H1 (cell line): ENCODE measurements at regions not wholly inside any gene's neighbourhood (a gene's known extent, or its start where the extent isn't known, plus 50 kb on each side); places are given as distances from the start of the nearest gene placed in this dataset.

Experiments used
- CTCF ChIA-PET: fragments of 300-600 bp; sonication (Branson Sonifier 250); formaldehyde crosslinking; loops from one replicate; lab custom pipeline; 2021; ENCODE audit not compliant: partially characterized antibody; lab: Charles Lee
- POLR2A ChIA-PET: fragments of 300-600 bp; sonication (Branson Sonifier 250); formaldehyde crosslinking; loops from one replicate; lab custom pipeline; 2021; ENCODE audit warnings: inconsistent platforms; ENCODE audit not compliant: partially characterized antibody; lab: Charles Lee
- DNase-seq, 2 experiments: peaks; one replicate each; pipeline versions ENCODE4 v3.0.0 to v3.0.0-alpha.2; 2010 to 2022; ENCODE audit warnings: low spot score in 2 of 2, low read depth in 1 of 2, mixed read lengths in 1 of 2
- FAIRE-seq: peaks from 2 replicates; lab custom pipeline; 2011; peaks lifted over from hg19 to GRCh38; lab: Jason Lieb, UNC
- H2AFZ ChIP-seq: 2 replicates; pipeline ENCODE4 v1.8.1; 2012; ENCODE audit warnings: low read length, inconsistent platforms
- H2AK5ac ChIP-seq: 2 replicates; pipeline ENCODE4 v1.6.1; 2013; ENCODE audit warnings: low read depth, low read length
- H2BK120ac ChIP-seq: replicated peaks from 2 replicates; pipeline ENCODE3; 2013; ENCODE audit warnings: low read depth, low read length, inconsistent platforms
- H2BK12ac ChIP-seq: 2 replicates; pipeline ENCODE4 v1.6.1; 2013; ENCODE audit warnings: low read depth, low read length
- H2BK15ac ChIP-seq: 2 replicates; pipeline ENCODE4 v1.6.1; 2013; ENCODE audit warnings: low read length
- H2BK20ac ChIP-seq: 2 replicates; pipeline ENCODE4 v1.6.1; 2013; ENCODE audit warnings: low read length
- H2BK5ac ChIP-seq: 2 replicates; pipeline ENCODE4 v1.6.1; 2013; ENCODE audit warnings: low read depth, low read length
- H3K14ac ChIP-seq: 2 replicates; pipeline ENCODE4 v1.6.1; 2013; ENCODE audit warnings: inconsistent platforms; ENCODE audit not compliant: insufficient read length
- H3K18ac ChIP-seq: 2 replicates; pipeline ENCODE4 v1.6.1; 2013; ENCODE audit warnings: low read length; ENCODE audit errors: extremely low read depth
- H3K23ac ChIP-seq: 2 replicates; pipeline ENCODE4 v1.6.1; 2013; ENCODE audit warnings: inconsistent platforms; ENCODE audit not compliant: insufficient read length
- H3K23me2 ChIP-seq: 2 replicates; pipeline ENCODE4 v1.6.1; 2013; ENCODE audit warnings: low read depth, low read length
- H3K27ac ChIP-seq: 2 replicates; pipeline ENCODE4 v1.6.1; 2011; ENCODE audit warnings: low read depth, low read length, inconsistent platforms
- H3K27me3 ChIP-seq, 4 experiments: replicated peaks in 1 of 4; 1 replicate in 1 of 4; 2 replicates in 3 of 4; pipeline versions ENCODE4 v1.6.1 to v1.8.1; 2011 to 2013; ENCODE audit warnings: low read length in 3 of 4, mild to moderate bottlenecking in 3 of 4, inconsistent platforms in 2 of 4, mixed read lengths in 2 of 4, moderate library complexity in 1 of 4; ENCODE audit not compliant: control insufficient read depth in 3 of 4, insufficient read depth in 3 of 4; ENCODE audit errors: extremely low read depth in 1 of 4
- H3K36me3 ChIP-seq, 4 experiments: 2 replicates each; pipeline versions ENCODE4 v1.6.1 to v1.8.1; 2011 to 2013; ENCODE audit warnings: mild to moderate bottlenecking in 4 of 4, low read length in 3 of 4, moderate library complexity in 2 of 4, control low read depth in 1 of 4, inconsistent platforms in 1 of 4; ENCODE audit not compliant: insufficient read depth in 4 of 4, control insufficient read depth in 2 of 4
- H3K4ac ChIP-seq: replicated peaks from 2 replicates; pipeline ENCODE3; 2013; ENCODE audit warnings: low read length, low read depth, mixed read lengths, inconsistent platforms; ENCODE audit not compliant: insufficient read length
- H3K4me1 ChIP-seq, 4 experiments: replicated peaks in 1 of 4; 1 replicate in 1 of 4; 2 replicates in 3 of 4; pipeline versions ENCODE4 v1.6.1 to v1.8.1; 2011 to 2013; ENCODE audit warnings: low read length in 3 of 4, inconsistent platforms in 2 of 4, mixed read lengths in 1 of 4; ENCODE audit not compliant: insufficient read depth in 4 of 4, control insufficient read depth in 3 of 4
- H3K4me2 ChIP-seq, 2 experiments: 2 replicates each; pipeline versions ENCODE4 v1.6.1 to v1.8.1; 2011 to 2013; ENCODE audit warnings: low read depth in 2 of 2, low read length in 2 of 2, control low read depth in 1 of 2, inconsistent platforms in 1 of 2, mild to moderate bottlenecking in 1 of 2; ENCODE audit not compliant: insufficient read depth in 1 of 2
- H3K4me3 ChIP-seq, 4 experiments: fragments of 200-600, 300-600 bp in 1 of 4; sonication (generic), shearing (Covaris generic), sonication (Bioruptor Twin) in 1 of 4; 2 replicates each; pipeline versions ENCODE4 v1.5.1 to v1.8.1; 2011 to 2016; ENCODE audit warnings: low read length in 4 of 4, low read depth in 3 of 4, control low read depth in 2 of 4, inconsistent platforms in 2 of 4, mild to moderate bottlenecking in 2 of 4, mixed read lengths in 1 of 4, moderate library complexity in 1 of 4; ENCODE audit not compliant: insufficient read depth in 2 of 4; ENCODE audit errors: extremely low read depth in 1 of 4
- H3K56ac ChIP-seq: replicated peaks from 2 replicates; pipeline ENCODE3; 2013; ENCODE audit warnings: low read depth, mild to moderate bottlenecking, mixed read lengths, low read length, inconsistent platforms; ENCODE audit not compliant: insufficient read length
- H3K79me1 ChIP-seq: 2 replicates; pipeline ENCODE4 v1.6.1; 2013; ENCODE audit warnings: low read depth, low read length, control low read depth
- H3K79me2 ChIP-seq, 2 experiments: 2 replicates each; pipeline versions ENCODE4 v1.6.1 to v1.8.1; 2012 to 2013; ENCODE audit warnings: low read length in 2 of 2, mild to moderate bottlenecking in 2 of 2, inconsistent platforms in 1 of 2; ENCODE audit not compliant: insufficient read depth in 2 of 2, control insufficient read depth in 1 of 2
- H3K9ac ChIP-seq, 4 experiments: replicated peaks in 1 of 4; 1 replicate in 1 of 4; 2 replicates in 3 of 4; pipeline versions ENCODE4 v1.6.1 to v1.8.1; 2011 to 2013; ENCODE audit warnings: low read depth in 3 of 4, low read length in 3 of 4, control low read depth in 2 of 4, mild to moderate bottlenecking in 2 of 4, moderate library complexity in 2 of 4, inconsistent platforms in 1 of 4; ENCODE audit errors: extremely low read depth in 1 of 4
- H3K9me3 ChIP-seq, 2 experiments: 2 replicates each; pipeline versions ENCODE4 v1.6.1 to v1.8.1; 2012 to 2013; ENCODE audit warnings: mild to moderate bottlenecking in 2 of 2, moderate library complexity in 2 of 2, control low read depth in 1 of 2, inconsistent platforms in 1 of 2, low read depth in 1 of 2, low read length in 1 of 2, mixed read lengths in 1 of 2; ENCODE audit not compliant: insufficient read depth in 2 of 2
- H4K20me1 ChIP-seq, 2 experiments: replicated peaks in 1 of 2; 2 replicates each; pipeline versions ENCODE3 to v1.8.1; 2011 to 2013; ENCODE audit warnings: inconsistent platforms in 2 of 2, low read length in 2 of 2, mild to moderate bottlenecking in 1 of 2; ENCODE audit not compliant: insufficient read depth in 2 of 2, control insufficient read depth in 1 of 2
- H4K5ac ChIP-seq: 2 replicates; pipeline ENCODE4 v1.6.1; 2013; ENCODE audit warnings: low read length, low read depth, mixed read lengths, inconsistent platforms; ENCODE audit not compliant: insufficient read length
- H4K8ac ChIP-seq: 2 replicates; pipeline ENCODE4 v1.8.0; 2013; ENCODE audit warnings: mild to moderate bottlenecking, moderate library complexity, low read length, inconsistent platforms; ENCODE audit not compliant: insufficient read depth; ENCODE audit errors: extremely low read depth
- H4K91ac ChIP-seq: replicated peaks from 2 replicates; pipeline ENCODE3; 2013; ENCODE audit warnings: low read length, mixed read lengths, inconsistent platforms; ENCODE audit not compliant: insufficient read length
- TAF7 ChIP-seq: optimal IDR thresholded peaks from 2 replicates; pipeline ENCODE3; 2011; ENCODE audit warnings: low read depth, mild to moderate bottlenecking, inconsistent platforms, low read length, moderate library complexity, borderline replicate concordance
- WGBS, 2 experiments: shearing (Covaris generic) in 1 of 2; methylation state at CpG; one replicate each; pipeline versions ENCODE4 v1.1.6 to v1.1.7; 2013 to 2015; ENCODE audit warnings: low lambda C conversion rate in 2 of 2, mixed read lengths in 2 of 2, inconsistent platforms in 1 of 2, low coverage in 1 of 2, missing lambda C conversion rate in 1 of 2; ENCODE audit not compliant: insufficient replicate concordance in 2 of 2, insufficient coverage in 1 of 2, insufficient read length in 1 of 2; ENCODE audit errors: extremely low coverage in 1 of 2, missing lambda C conversion rate in 1 of 2; 5-methylcytosine and 5-hydroxymethylcytosine counted together

GRCh38 chr2:128660836-128661235 lies 342.2 kb upstream of the HS6ST1 start:
- H3K14ac ChIP-seq: no peak overlapping the region
- no peaks in the 10 kb centered on the region for H3K79me2 ChIP-seq
- H3K9me3 ChIP-seq: no peaks in the 10 kb centered on the region
- no peaks in the 10 kb centered on the region for H3K36me3 ChIP-seq
- no peak overlapping the region for H2BK20ac ChIP-seq
- H3K4me3 ChIP-seq: no peak overlapping the region
- ChIA-PET POLR2A (interaction anchor here (1.6 kb wide), 1 partner anchor 16 kb away, joined by 5 read pairs; no protein-coding TSS in a partner anchor), CTCF (interaction anchor here (1.3 kb wide), 1 partner anchor 76 kb away, joined by 4 read pairs; no protein-coding TSS in a partner anchor)
- H2BK120ac ChIP-seq: no peak overlapping the region
- H3K27ac ChIP-seq: no peak overlapping the region
- no peak overlapping the region for H2AK5ac ChIP-seq
- no peaks in the 10 kb centered on the region; the same call in 1 of the 2 replicates for H3K23me2 ChIP-seq
- no peak overlapping the region for H3K4me2 ChIP-seq
- no peaks in the 10 kb centered on the region for H3K79me1 ChIP-seq
- DNase-seq (no peak), FAIRE-seq (no peak)
- H4K20me1 ChIP-seq: no peaks in the 10 kb centered on the region
- H3K27me3 ChIP-seq: no peaks in the 10 kb centered on the region; a peak in 1 of 7 replicates
- H2BK5ac ChIP-seq: no peak overlapping the region
- H3K23ac ChIP-seq: no peak overlapping the region
- peaks cover 0 to 5% (median 0%) of the 10 kb centered on the region in 4 experiments; a peak in 4 of 7 replicates for H3K4me1 ChIP-seq
- no peak overlapping the region for H2AFZ ChIP-seq
- H3K18ac ChIP-seq: no peak overlapping the region
- WGBS, 2 experiments: 90% methylated on average over 6 of the region's 6 CpGs; no CpG with 5 or more reads in 1 of the 2 experiments
- no peak overlapping the region for H2BK12ac ChIP-seq
- H3K56ac ChIP-seq: no peak overlapping the region
- H3K9ac ChIP-seq: no peak overlapping the region
- H2BK15ac ChIP-seq: no peak overlapping the region
- TF ChIP-seq TAF7: no peak
- H3K4ac ChIP-seq: no peak overlapping the region
- H4K8ac ChIP-seq: no peak overlapping the region
- H4K5ac ChIP-seq: no peak overlapping the region
- H4K91ac ChIP-seq: no peak overlapping the region
